ENCODE measurements at regions not wholly inside any gene's neighbourhood (a gene's known extent, or its start where the extent isn't known, plus 50 kb on each side); places are given as distances from the start of the nearest gene placed in this dataset.

GRCh38 chr18:42181474-42181873 is 226.4 kb downstream of the PIK3C3 start:
- no peak for DNase-seq
- no peak overlapping the region for H3K4me3 ChIP-seq
- H3K27me3 ChIP-seq, result no peaks in the 10 kb centered on the region
- H3K9me3 ChIP-seq, result no peaks in the 10 kb centered on the region
- no peaks in the 10 kb centered on the region for H3K36me3 ChIP-seq

- Histone ChIP-seq H3K4me3 (no peak overlapping the region), H3K36me3 (no peaks in the 10 kb centered on the region), H3K27me3 (no peaks in the 10 kb centered on the region), H3K9me3 (no peaks in the 10 kb centered on the region)
- DNase-seq, result no peak
Observed at GRCh38 chr18:42182728-42183700, 228.0 kb downstream of the PIK3C3 start.

- no peaks in the 10 kb centered on the region for H3K36me3 ChIP-seq
- H3K9me3 ChIP-seq, result no peaks in the 10 kb centered on the region
- no peaks in the 10 kb centered on the region for H3K27me3 ChIP-seq
- peak; percentile 48 for DNase-seq
- H3K4me3 ChIP-seq, result no peak overlapping the region
Observed at GRCh38 chr18:42183746-42184145, 228.7 kb downstream of the PIK3C3 start.

GRCh38 chr18:42184685-42185477 is 229.8 kb downstream of the PIK3C3 start:
- H3K27me3 ChIP-seq, result no peaks in the 10 kb centered on the region
- no peak overlapping the region for H3K4me3 ChIP-seq
- DNase-seq, result no peak
- H3K36me3 ChIP-seq, result no peaks in the 10 kb centered on the region
- no peaks in the 10 kb centered on the region for H3K9me3 ChIP-seq

DNA sequence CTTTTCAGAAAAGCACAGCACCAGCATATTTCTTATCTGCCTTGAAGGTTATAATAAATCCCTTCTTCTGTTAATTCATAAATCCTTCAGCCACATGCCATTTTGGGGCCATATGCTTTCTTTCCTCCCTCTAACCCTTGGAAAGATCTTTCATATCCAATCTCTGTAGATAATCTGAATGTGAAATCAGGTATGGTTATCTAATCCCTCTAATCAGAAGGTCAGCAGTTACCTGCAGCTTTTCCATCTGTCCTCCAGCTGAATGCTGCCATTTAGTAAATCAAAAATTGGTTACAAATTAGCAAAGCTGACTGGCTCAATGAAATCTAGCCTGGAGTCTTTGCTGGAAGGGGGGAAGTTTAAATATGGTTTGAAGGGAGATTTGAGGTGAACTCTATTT is 230.5 kb downstream of the PIK3C3 start:
- H3K4me3 ChIP-seq, result no peak overlapping the region
- no peaks in the 10 kb centered on the region for H3K9me3 ChIP-seq
- no peaks in the 10 kb centered on the region for H3K27me3 ChIP-seq
- DNase-seq, result no peak
- no peaks in the 10 kb centered on the region for H3K36me3 ChIP-seq

DNA sequence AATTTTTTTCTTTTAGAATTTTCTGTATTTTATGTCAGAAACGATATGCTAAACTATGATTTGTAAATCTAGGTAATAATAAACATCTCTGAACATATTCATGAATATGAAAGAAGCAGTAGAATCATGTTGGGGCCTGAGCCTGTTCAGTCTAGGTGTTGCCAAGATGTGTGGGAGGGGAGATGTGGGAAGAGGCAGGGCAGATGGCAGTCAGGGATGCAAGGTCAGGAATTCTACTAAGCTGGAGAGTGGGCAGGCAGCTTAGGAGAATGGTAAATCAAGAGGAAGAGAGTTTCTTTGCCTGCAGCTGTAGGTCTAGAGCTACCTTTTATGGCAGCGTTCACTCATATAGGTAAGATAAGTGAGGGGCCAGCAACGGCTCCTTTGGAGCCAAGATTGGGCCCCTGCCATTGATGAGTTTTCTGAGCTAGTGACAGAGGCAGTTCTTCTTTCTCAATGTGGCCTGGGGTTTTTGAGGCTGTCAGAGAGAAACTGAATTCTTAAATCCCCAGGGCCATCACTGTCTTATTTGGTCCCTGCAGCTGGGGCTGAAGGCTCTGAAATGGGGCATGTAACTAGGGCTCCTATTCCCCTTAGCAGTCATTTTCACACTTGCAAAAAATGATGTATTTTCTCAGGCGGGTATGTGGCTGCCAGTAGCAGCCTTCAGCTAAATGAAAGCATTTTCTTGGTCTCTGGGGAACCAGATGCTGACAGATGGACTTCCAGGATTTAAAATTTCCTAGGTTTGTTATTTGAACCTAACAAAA is 232.8 kb downstream of the PIK3C3 start:
- Histone ChIP-seq H3K9me3 (no peaks in the 10 kb centered on the region), H3K4me3 (no peak overlapping the region), H3K27me3 (no peaks in the 10 kb centered on the region), H3K36me3 (no peaks in the 10 kb centered on the region)
- DNase-seq, result no peak

DNA sequence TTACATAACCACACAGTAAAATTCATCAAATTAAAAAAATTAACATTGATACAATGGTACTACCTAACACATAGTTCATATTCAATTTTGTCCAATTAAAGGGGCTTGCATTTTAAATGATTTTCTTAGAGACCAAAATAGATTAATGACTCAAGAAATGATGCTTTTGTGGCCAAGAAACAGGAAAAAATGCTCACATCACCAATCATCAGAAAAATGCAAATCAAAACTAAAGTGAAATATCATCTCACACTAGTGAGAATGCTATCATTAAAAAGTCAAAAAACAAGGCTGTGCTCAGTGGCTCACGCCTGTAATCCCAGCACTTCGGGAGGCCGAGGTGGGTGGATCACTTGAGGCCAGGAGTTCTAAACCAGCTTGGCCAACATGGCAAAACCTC is 235.6 kb downstream of the PIK3C3 start:
- Histone ChIP-seq H3K36me3 (no peaks in the 10 kb centered on the region), H3K9me3 (no peaks in the 10 kb centered on the region)

DNA sequence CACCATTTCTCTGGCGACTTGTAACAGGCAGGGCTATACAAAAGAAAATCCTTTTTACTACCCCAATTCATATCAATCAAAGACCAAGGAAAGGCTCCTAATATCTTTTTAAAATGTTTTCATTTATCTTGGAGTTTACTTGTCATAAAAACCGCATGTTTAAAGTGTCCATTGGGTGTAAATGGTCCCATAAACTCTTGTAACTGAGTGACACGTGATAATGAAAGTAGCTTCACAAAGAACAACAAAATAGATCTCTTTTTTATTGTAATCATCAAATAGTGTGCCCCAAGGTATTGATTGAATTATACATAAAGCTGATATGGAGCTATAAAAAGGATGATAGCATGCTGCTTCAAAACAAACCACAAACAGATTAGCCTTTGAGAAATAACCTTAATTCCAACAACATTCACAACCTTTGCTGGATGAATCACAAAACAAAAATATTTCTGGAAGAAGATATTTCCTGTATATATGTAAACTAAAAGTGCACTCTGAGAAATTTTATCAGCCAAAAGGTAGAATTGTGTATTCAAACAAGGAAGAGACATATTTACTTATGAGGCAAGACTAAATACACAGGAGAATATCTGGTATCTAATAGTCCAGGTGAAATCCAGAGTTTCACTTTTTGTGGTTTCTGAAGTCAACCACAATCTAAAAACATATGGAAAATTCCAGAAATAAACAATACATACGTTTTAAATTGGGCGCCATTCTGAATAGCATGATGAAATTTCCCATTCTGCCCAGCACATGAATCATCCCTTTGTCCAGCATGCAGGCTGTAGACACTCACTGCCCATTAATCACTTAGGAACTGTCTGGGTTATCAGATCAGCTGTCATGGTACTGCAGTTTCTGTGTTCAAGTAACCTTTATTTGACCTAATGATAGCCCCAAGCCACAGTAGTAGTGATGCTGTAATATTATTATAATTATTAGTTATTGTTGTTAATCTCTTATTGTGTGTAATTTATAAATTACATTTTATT is 237.5 kb downstream of the PIK3C3 start:
- Histone ChIP-seq H3K27me3 (no peaks in the 10 kb centered on the region), H3K36me3 (no peaks in the 10 kb centered on the region), H3K9me3 (no peaks in the 10 kb centered on the region), H3K4me3 (no peak overlapping the region)
- no peak for DNase-seq

More for the DNA sequence above, 235.6 kb downstream of the PIK3C3 start:
- no peaks in the 10 kb centered on the region for H3K27me3 ChIP-seq
- DNase-seq, result no peak
- H3K4me3 ChIP-seq, result no peak overlapping the region

DNA sequence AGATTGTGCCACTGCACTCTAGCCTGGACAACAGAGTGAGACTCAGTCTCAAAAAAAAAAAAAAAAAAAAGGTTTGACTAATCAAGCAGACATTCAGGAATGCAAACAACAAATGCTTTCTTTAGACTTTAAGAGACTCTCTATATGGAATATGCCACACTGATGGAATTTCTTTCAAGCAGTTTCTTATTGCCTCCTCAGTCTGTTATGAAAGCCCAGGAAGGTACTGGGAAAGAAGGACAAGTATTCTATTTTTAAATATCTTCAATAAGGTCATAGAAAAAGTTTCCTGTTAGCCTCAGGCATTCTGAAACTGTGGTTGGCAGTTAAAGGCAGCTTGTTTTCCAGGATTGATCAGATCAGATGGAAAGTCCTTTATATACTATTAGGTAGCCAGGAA is 241.6 kb downstream of the PIK3C3 start:
- Histone ChIP-seq H3K9me3 (no peaks in the 10 kb centered on the region), H3K27me3 (no peaks in the 10 kb centered on the region), H3K4me3 (no peak overlapping the region), H3K36me3 (no peaks in the 10 kb centered on the region)
- DNase-seq, result no peak

DNA sequence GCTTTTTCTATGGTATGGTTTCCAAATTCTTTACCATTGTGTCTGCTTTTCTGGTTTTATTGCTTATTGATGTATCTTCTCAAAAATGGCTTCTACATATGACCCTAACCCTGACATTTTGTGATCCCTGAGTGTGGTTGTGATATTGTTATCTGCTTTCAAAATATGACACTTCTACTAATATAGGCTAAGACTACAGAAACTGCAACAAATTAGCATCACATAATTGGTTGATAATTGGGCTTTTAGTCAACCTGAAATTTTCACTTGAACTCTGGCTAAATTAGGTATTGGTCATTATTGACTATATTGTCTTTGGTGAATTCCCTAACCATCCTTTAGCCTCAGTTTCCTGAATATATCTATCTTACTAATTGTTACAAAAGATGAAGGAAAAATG is 246.1 kb downstream of the PIK3C3 start:
- no peaks in the 10 kb centered on the region for H3K9me3 ChIP-seq
- no peaks in the 10 kb centered on the region for H3K27me3 ChIP-seq
- no peak for DNase-seq

GRCh38 chr18:42211201-42211600 is 256.2 kb downstream of the PIK3C3 start:
- Histone ChIP-seq H3K27me3 (no peaks in the 10 kb centered on the region), H3K9me3 (no peaks in the 10 kb centered on the region), H3K4me3 (no peak overlapping the region), H3K36me3 (no peaks in the 10 kb centered on the region)
- no peak for DNase-seq

More for the DNA sequence above, 246.1 kb downstream of the PIK3C3 start:
- Histone ChIP-seq H3K4me3 (no peak overlapping the region), H3K36me3 (no peaks in the 10 kb centered on the region)

DNA sequence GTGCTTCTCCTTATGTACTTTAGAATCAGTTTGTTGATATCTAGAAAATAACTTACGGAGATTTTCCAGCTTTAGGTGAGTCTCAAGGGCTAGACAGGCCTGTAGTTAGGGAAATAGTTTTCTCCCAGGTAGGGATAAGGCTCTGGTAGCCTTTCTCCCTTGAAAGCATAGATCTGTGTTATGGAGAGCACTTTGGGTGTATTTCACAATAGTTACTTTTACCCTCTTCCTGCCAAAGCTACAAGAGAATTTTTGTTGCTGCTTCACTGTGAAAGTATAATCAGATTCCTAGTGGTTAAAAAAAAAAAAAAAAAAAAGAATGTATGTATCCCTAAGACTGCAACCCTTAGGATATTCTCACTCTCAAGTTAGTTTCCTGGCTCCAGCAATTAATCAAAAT is 267.5 kb downstream of the PIK3C3 start:
- Histone ChIP-seq H3K36me3 (no peaks in the 10 kb centered on the region), H3K9me3 (no peaks in the 10 kb centered on the region), H3K4me3 (no peak overlapping the region), H3K27me3 (no peaks in the 10 kb centered on the region; the same call in 1 of the 2 replicates)
- DNase-seq, result no peak

DNA sequence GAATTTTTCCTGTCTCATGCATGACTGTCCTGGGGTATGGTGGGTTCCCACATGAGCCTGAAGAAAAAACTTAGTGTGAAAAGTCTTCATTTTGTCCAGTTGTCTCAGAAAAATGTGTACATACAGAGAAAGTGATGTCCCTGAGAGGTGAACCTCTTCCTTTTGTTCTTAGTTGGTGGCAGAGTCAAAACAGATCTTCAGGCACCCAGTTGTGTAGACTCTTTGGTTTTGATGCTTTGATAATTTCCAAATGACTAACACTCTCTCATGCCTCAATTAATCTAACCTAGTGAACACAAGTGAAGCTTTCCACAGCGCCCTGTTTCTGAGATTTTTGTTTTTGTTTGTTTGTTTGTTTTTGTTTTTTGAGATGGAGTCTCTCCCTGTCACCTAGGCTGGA is 273.5 kb downstream of the PIK3C3 start:
- no peaks in the 10 kb centered on the region for H3K9me3 ChIP-seq
- no peak for DNase-seq
- H3K27me3 ChIP-seq, result no peaks in the 10 kb centered on the region
- H3K36me3 ChIP-seq, result no peaks in the 10 kb centered on the region
- H3K4me3 ChIP-seq, result no peak overlapping the region

GRCh38 chr18:42229211-42230210 is 274.5 kb downstream of the PIK3C3 start:
- Histone ChIP-seq H3K27me3 (no peaks in the 10 kb centered on the region), H3K36me3 (no peaks in the 10 kb centered on the region), H3K4me3 (no peak overlapping the region), H3K9me3 (no peaks in the 10 kb centered on the region)
- no peak for DNase-seq

DNA sequence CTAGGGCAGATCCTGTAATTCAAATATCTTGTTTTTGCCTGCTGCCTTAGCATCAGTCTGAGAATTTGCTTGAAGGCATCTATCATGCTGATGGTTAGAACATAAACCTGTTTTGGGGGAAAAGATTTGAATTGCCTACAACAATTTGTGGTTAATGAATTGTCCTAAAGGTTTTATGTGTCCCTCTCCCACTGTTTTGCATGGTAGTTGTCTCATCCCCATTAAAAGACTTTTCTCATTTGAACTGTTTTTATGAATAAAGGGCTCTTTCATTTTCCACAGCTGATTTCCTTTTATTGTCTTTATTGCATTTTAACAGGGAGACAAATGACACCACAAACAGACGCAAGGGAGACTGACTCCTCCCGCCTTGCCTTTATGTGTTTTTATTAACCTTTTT is 275.6 kb downstream of the PIK3C3 start:
- no peak for DNase-seq
- no peaks in the 10 kb centered on the region for H3K27me3 ChIP-seq
- no peak overlapping the region for H3K4me3 ChIP-seq
- H3K9me3 ChIP-seq, result no peaks in the 10 kb centered on the region
- H3K36me3 ChIP-seq, result no peaks in the 10 kb centered on the region
